Spleen (tissue), 7 donors: ENCODE measurements at regions not wholly inside any gene's neighbourhood (a gene's known extent, or its start where the extent isn't known, plus 50 kb on each side); places are given as distances from the start of the nearest gene placed in this dataset.

Source experiments
- CTCF ChIP-seq, 11 experiments: fragments of 200-600 bp in 7 of 11; fragments of 450-650 bp in 4 of 11; sonication (generic) in 4 of 11; IDR thresholded peaks in 8 of 11; conservative IDR thresholded peaks in 3 of 11; 1 replicate in 7 of 11; 2 replicates in 4 of 11; pipeline versions ENCODE4 v1.4.0 to v1.8.0; 2016 to 2021; ENCODE audit warnings: antibody characterized with exemption in 11 of 11, inconsistent platforms in 4 of 11, mild to moderate bottlenecking in 1 of 11
- POLR2A ChIP-seq, 3 donors: fragments of 450-650 bp; IDR thresholded peaks; one replicate each; pipeline ENCODE4 v1.5.1; 2017; ENCODE audit warnings: antibody characterized with exemption in 3 of 3, mild to moderate bottlenecking in 1 of 3
- POLR2AphosphoS5 ChIP-seq, 3 donors: sonication (generic); formaldehyde crosslinking; IDR thresholded peaks; one replicate each; pipeline ENCODE4 v1.5.1; 2017; ENCODE audit warnings: antibody characterized with exemption in 3 of 3
- donor health status: DM: no; HTN: no; CAD: no; lungs with moderate emphysema.
- donor health status: DM: no; HTN: no; CAD: no.
- donor health status: DM: no; HTN: no; CAD: no.

- TF ChIP-seq CTCF (IDR thresholded peaks at IDR 0.05 in 8 of 11, conservative IDR thresholded peaks at IDR 0.05 in 3 of 11) (no peak), POLR2AphosphoS5 (IDR thresholded peaks at IDR 0.05) (no peak), POLR2A (IDR thresholded peaks at IDR 0.05) (no peak)
These were observed 479.9 kb upstream of the ZP4 start for GRCh38 chr1:238370599-238370998.
